ENCODE measurements at regions not wholly inside any gene's neighbourhood (a gene's known extent, or its start where the extent isn't known, plus 50 kb on each side); places are given as distances from the start of the nearest gene placed in this dataset.

DNA sequence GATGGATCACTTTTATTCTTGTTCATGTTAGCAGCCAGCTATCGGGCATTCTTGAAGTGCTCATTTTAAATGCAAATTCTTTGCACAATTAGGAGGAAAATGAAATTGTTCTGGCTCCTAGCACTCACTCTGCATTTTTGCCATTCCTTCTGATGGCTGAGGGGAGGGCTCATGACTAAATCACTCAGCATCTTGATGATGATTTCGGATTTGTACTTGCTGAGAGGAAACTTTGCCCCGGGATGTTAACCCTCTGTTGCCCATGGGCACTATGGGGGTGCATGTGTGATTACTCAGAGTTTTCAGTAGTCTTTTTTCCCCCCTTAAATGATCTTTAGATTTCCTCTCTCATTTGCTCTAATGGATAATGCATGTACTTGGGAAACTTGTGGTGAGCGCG is 299.6 kb upstream of the C2CD4B start:
- Histone ChIP-seq H2AFZ (ENCODE audit: low read depth, low read length) (no peak overlapping the region), H3F3A (ENCODE audit: insufficient read depth, low read length, poor library complexity, severe bottlenecking) (no peaks in the 10 kb centered on the region), H3K9me2 (ENCODE audit: insufficient read depth, low read length) (no peaks in the 10 kb centered on the region), H3K4me2 (ENCODE audit: low read length) (no peak overlapping the region), H3K4me3 (ENCODE audit: low read length) (no peak overlapping the region), H3K36me3 (ENCODE audit: insufficient read depth, low read length) (no peaks in the 10 kb centered on the region), H3K9me3 (ENCODE audit: low read length) (no peaks in the 10 kb centered on the region), H4K20me1 (ENCODE audit: insufficient read depth) (no peaks in the 10 kb centered on the region), H3K9ac (ENCODE audit: low read length) (no peak overlapping the region), H3K79me2 (replicated peaks; ENCODE audit: insufficient read depth, low read length) (no peaks in the 10 kb centered on the region), H3K27ac (ENCODE audit: low read length) (no peak overlapping the region), H3K27me3 (ENCODE audit: insufficient read depth, low read depth, low read length) (no peaks in the 10 kb centered on the region)
- TF ChIP-seq MXI1 (conservative IDR thresholded peaks at IDR 0.05; ENCODE audit: poor library complexity, severe bottlenecking) (no peak), TAF1 (IDR thresholded peaks at IDR 0.05; ENCODE audit: low read depth) (no peak), POLR2AphosphoS5 (IDR thresholded peaks at IDR 0.05) (no peak), EP300 (conservative IDR thresholded peaks at IDR 0.05; ENCODE audit: poor library complexity, severe bottlenecking) (no peak), EZH2 (IDR thresholded peaks at IDR 0.05; ENCODE audit: borderline replicate concordance, insufficient read depth, low read length, poor library complexity, severe bottlenecking) (no peak), SMC3 (conservative IDR thresholded peaks at IDR 0.05; ENCODE audit: poor library complexity) (no peak), RAD21 (conservative IDR thresholded peaks at IDR 0.05) (no peak)
- TF ChIP-seq, protein P1, sequence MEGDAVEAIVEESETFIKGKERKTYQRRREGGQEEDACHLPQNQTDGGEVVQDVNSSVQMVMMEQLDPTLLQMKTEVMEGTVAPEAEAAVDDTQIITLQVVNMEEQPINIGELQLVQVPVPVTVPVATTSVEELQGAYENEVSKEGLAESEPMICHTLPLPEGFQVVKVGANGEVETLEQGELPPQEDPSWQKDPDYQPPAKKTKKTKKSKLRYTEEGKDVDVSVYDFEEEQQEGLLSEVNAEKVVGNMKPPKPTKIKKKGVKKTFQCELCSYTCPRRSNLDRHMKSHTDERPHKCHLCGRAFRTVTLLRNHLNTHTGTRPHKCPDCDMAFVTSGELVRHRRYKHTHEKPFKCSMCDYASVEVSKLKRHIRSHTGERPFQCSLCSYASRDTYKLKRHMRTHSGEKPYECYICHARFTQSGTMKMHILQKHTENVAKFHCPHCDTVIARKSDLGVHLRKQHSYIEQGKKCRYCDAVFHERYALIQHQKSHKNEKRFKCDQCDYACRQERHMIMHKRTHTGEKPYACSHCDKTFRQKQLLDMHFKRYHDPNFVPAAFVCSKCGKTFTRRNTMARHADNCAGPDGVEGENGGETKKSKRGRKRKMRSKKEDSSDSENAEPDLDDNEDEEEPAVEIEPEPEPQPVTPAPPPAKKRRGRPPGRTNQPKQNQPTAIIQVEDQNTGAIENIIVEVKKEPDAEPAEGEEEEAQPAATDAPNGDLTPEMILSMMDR (IDR thresholded peaks at IDR 0.05; ENCODE audit: poor library complexity, severe bottlenecking): no peak
- TF ChIP-seq, protein P2, sequence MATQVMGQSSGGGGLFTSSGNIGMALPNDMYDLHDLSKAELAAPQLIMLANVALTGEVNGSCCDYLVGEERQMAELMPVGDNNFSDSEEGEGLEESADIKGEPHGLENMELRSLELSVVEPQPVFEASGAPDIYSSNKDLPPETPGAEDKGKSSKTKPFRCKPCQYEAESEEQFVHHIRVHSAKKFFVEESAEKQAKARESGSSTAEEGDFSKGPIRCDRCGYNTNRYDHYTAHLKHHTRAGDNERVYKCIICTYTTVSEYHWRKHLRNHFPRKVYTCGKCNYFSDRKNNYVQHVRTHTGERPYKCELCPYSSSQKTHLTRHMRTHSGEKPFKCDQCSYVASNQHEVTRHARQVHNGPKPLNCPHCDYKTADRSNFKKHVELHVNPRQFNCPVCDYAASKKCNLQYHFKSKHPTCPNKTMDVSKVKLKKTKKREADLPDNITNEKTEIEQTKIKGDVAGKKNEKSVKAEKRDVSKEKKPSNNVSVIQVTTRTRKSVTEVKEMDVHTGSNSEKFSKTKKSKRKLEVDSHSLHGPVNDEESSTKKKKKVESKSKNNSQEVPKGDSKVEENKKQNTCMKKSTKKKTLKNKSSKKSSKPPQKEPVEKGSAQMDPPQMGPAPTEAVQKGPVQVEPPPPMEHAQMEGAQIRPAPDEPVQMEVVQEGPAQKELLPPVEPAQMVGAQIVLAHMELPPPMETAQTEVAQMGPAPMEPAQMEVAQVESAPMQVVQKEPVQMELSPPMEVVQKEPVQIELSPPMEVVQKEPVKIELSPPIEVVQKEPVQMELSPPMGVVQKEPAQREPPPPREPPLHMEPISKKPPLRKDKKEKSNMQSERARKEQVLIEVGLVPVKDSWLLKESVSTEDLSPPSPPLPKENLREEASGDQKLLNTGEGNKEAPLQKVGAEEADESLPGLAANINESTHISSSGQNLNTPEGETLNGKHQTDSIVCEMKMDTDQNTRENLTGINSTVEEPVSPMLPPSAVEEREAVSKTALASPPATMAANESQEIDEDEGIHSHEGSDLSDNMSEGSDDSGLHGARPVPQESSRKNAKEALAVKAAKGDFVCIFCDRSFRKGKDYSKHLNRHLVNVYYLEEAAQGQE (IDR thresholded peaks at IDR 0.05; ENCODE audit: borderline replicate concordance): no peak

DNA sequence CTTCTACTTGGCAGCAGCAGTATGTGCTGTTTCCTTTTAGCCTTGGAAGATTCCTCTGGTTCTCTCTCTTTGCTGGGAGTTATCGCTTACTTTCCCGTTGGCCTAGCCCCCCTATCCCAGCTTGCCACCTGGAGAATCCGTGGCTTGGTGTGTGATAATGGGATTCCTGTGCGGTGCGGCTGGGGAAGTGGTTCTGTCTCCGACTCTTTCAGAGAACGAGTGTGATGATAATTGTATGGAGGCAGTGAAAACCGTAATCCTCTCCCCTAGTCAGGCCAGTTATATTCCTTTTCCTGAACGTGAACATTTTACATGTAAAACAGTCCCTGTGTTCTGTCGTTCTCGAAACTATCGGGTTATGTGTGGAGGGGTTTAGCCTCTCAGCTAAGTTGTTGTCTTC is 300.1 kb upstream of the C2CD4B start:
- Histone ChIP-seq H3K4me3 (ENCODE audit: low read length) (no peak overlapping the region), H3K79me2 (replicated peaks; ENCODE audit: insufficient read depth, low read length) (no peaks in the 10 kb centered on the region), H3K9me2 (ENCODE audit: insufficient read depth, low read length) (no peaks in the 10 kb centered on the region), H3K4me2 (ENCODE audit: low read length) (no peak overlapping the region), H2AFZ (ENCODE audit: low read depth, low read length) (no peak overlapping the region), H3K9ac (ENCODE audit: low read length) (no peak overlapping the region), H3K27ac (ENCODE audit: low read length) (no peak overlapping the region), H3F3A (ENCODE audit: insufficient read depth, low read length, poor library complexity, severe bottlenecking) (no peaks in the 10 kb centered on the region), H3K36me3 (ENCODE audit: insufficient read depth, low read length) (no peaks in the 10 kb centered on the region), H3K27me3 (ENCODE audit: insufficient read depth, low read depth, low read length) (no peaks in the 10 kb centered on the region), H4K20me1 (ENCODE audit: insufficient read depth) (no peaks in the 10 kb centered on the region), H3K9me3 (ENCODE audit: low read length) (no peaks in the 10 kb centered on the region)
- TF ChIP-seq MXI1 (conservative IDR thresholded peaks at IDR 0.05; ENCODE audit: poor library complexity, severe bottlenecking) (no peak), RAD21 (conservative IDR thresholded peaks at IDR 0.05) (no peak), EP300 (conservative IDR thresholded peaks at IDR 0.05; ENCODE audit: poor library complexity, severe bottlenecking) (no peak), TAF1 (IDR thresholded peaks at IDR 0.05; ENCODE audit: low read depth) (no peak), POLR2AphosphoS5 (IDR thresholded peaks at IDR 0.05) (no peak), SMC3 (conservative IDR thresholded peaks at IDR 0.05; ENCODE audit: poor library complexity) (no peak), EZH2 (IDR thresholded peaks at IDR 0.05; ENCODE audit: borderline replicate concordance, insufficient read depth, low read length, poor library complexity, severe bottlenecking) (no peak)
- TF ChIP-seq, protein P2 (IDR thresholded peaks at IDR 0.05; ENCODE audit: borderline replicate concordance): no peak
- TF ChIP-seq, protein P1 (IDR thresholded peaks at IDR 0.05; ENCODE audit: poor library complexity, severe bottlenecking): no peak
